Stimulated activated naive CD8-positive, alpha-beta T cell treated with anti-CD3 and anti-CD28 coated beads, Interleukin-15, amount 100 ng/mL, for 72 hours (primary cell): ENCODE measurements at regions not wholly inside any gene's neighbourhood (a gene's known extent, or its start where the extent isn't known, plus 50 kb on each side); places are given as distances from the start of the nearest gene placed in this dataset.
"Not testable (repeated sequence)": the region's sequence is repeated elsewhere in the genome, so short reads cannot be mapped to it uniquely, and the experiment has no call there.

Source experiments
- ATAC-seq: fragments of 150-1000 bp; cut with Tn5 transposase; 2 replicates; pipeline ENCODE4 v1.10.0; 2021; ENCODE audit warnings: mild to moderate bottlenecking, moderate library complexity
- DNase-seq, 2 donors: peaks; one replicate each; pipeline ENCODE4 v3.0.0; 2021 to 2022
- H3K27ac Mint-ChIP-seq, 2 donors: one replicate each; pipeline ENCODE4 v1.8.0; 2022; ENCODE audit warnings: mild to moderate bottlenecking in 2 of 2, mixed read lengths in 2 of 2, moderate library complexity in 2 of 2
- H3K27me3 Mint-ChIP-seq: one replicate; pipeline ENCODE4 v1.8.0; 2022; ENCODE audit warnings: mixed read lengths
- H3K4me1 Mint-ChIP-seq: one replicate; pipeline ENCODE4 v1.8.0; 2022; ENCODE audit warnings: mild to moderate bottlenecking, mixed read lengths
- H3K4me3 Mint-ChIP-seq, 2 donors: one replicate each; pipeline ENCODE4 v1.8.0; 2022; ENCODE audit warnings: mild to moderate bottlenecking in 2 of 2, mixed read lengths in 2 of 2, moderate library complexity in 1 of 2
- H3K9me3 Mint-ChIP-seq, 2 donors: one replicate each; pipeline ENCODE4 v1.8.0; 2022; ENCODE audit warnings: mixed read lengths in 2 of 2

- H3K4me3 Mint-ChIP-seq: no peak overlapping the region
- H3K27me3 Mint-ChIP-seq: no peaks in the 10 kb centered on the region
- H3K27ac Mint-ChIP-seq: no peak overlapping the region
- no peaks in the 10 kb centered on the region for H3K4me1 Mint-ChIP-seq
- ATAC-seq (no peak), DNase-seq (no peak)
- no peaks in the 10 kb centered on the region for H3K9me3 Mint-ChIP-seq
Measured at GRCh38 chr4:125572601-125573000, 257.8 kb downstream of the FAT4 start.

GRCh38 chr4:125573368-125573767 lies 258.6 kb downstream of the FAT4 start:
- H3K4me3 Mint-ChIP-seq: no peak overlapping the region
- H3K27me3 Mint-ChIP-seq: no peaks in the 10 kb centered on the region
- no peak for DNase-seq
- no peaks in the 10 kb centered on the region for H3K9me3 Mint-ChIP-seq
- H3K27ac Mint-ChIP-seq: no peak overlapping the region
- H3K4me1 Mint-ChIP-seq: no peaks in the 10 kb centered on the region
- no peak for ATAC-seq

- DNase-seq: no peak
Measured at GRCh38 chr4:125573786-125574185, 259.0 kb downstream of the FAT4 start.

GRCh38 chr4:125582302-125582701 lies 267.5 kb downstream of the FAT4 start:
- H3K27me3 Mint-ChIP-seq: no peaks in the 10 kb centered on the region
- H3K4me1 Mint-ChIP-seq: no peaks in the 10 kb centered on the region
- ATAC-seq: no peak
- no peak overlapping the region for H3K27ac Mint-ChIP-seq
- DNase-seq: no peak
- H3K9me3 Mint-ChIP-seq: no peaks in the 10 kb centered on the region
- H3K4me3 Mint-ChIP-seq: no peak overlapping the region

More at GRCh38 chr4:125573786-125574185, 259.0 kb downstream of the FAT4 start:
- Mint-ChIP-seq H3K4me3 (no peak overlapping the region), H3K9me3 (no peaks in the 10 kb centered on the region), H3K27me3 (no peaks in the 10 kb centered on the region), H3K27ac (no peak overlapping the region), H3K4me1 (no peaks in the 10 kb centered on the region)
- ATAC-seq: no peak

- no peak overlapping the region for H3K4me3 Mint-ChIP-seq
- no peak overlapping the region for H3K27ac Mint-ChIP-seq
- H3K4me1 Mint-ChIP-seq: no peaks in the 10 kb centered on the region
- no peak for ATAC-seq
- DNase-seq: no peak
- H3K9me3 Mint-ChIP-seq: peaks cover 0 to 7% of the 10 kb centered on the region in 2 donors
- H3K27me3 Mint-ChIP-seq: no peaks in the 10 kb centered on the region
Measured at GRCh38 chr4:125590158-125590557, 275.4 kb downstream of the FAT4 start.

- Mint-ChIP-seq H3K4me3 (no peak overlapping the region), H3K27me3 (no peaks in the 10 kb centered on the region), H3K27ac (no peak overlapping the region), H3K4me1 (no peaks in the 10 kb centered on the region), H3K9me3 (peaks cover 0 to 7% of the 10 kb centered on the region in 2 donors)
- DNase-seq (no peak), ATAC-seq (no peak)
Measured at GRCh38 chr4:125591290-125591689, 276.5 kb downstream of the FAT4 start.

- no peaks in the 10 kb centered on the region for H3K27me3 Mint-ChIP-seq
- no peak overlapping the region for H3K27ac Mint-ChIP-seq
- ATAC-seq (no peak), DNase-seq (no peak)
- H3K4me3 Mint-ChIP-seq: no peak overlapping the region
- H3K4me1 Mint-ChIP-seq: no peaks in the 10 kb centered on the region
- peaks cover 0 to 7% of the 10 kb centered on the region in 2 donors for H3K9me3 Mint-ChIP-seq
Measured at GRCh38 chr4:125594056-125594602, 279.4 kb downstream of the FAT4 start.

GRCh38 chr4:125605926-125606325 lies 291.2 kb downstream of the FAT4 start:
- not testable (repeated sequence) for H3K27me3 Mint-ChIP-seq, H3K4me1 Mint-ChIP-seq, H3K4me3 Mint-ChIP-seq, DNase-seq, ATAC-seq, H3K27ac Mint-ChIP-seq
- peaks cover 0 to 10% of the 10 kb centered on the region in 2 donors for H3K9me3 Mint-ChIP-seq

- DNase-seq: no peak
- Mint-ChIP-seq H3K4me1 (no peaks in the 10 kb centered on the region), H3K4me3 (no peak overlapping the region), H3K9me3 (peaks cover 0 to 7% of the 10 kb centered on the region in 2 donors), H3K27me3 (no peaks in the 10 kb centered on the region), H3K27ac (no peak overlapping the region)
- no peak for ATAC-seq
Measured at GRCh38 chr4:125620066-125620860, 305.5 kb downstream of the FAT4 start.

GRCh38 chr4:125624951-125625350 lies 310.2 kb downstream of the FAT4 start:
- Mint-ChIP-seq H3K27ac (no peak overlapping the region), H3K9me3 (peaks cover 0 to 7% of the 10 kb centered on the region in 2 donors), H3K27me3 (no peaks in the 10 kb centered on the region), H3K4me1 (no peaks in the 10 kb centered on the region), H3K4me3 (no peak overlapping the region)
- no peak for ATAC-seq
- no peak for DNase-seq

GRCh38 chr4:125626946-125627345 lies 312.2 kb downstream of the FAT4 start:
- Mint-ChIP-seq H3K4me3 (no peak overlapping the region), H3K27me3 (no peaks in the 10 kb centered on the region)

GRCh38 chr4:125639182-125639621 lies 324.4 kb downstream of the FAT4 start:
- no peak overlapping the region for H3K4me3 Mint-ChIP-seq
- no peak overlapping the region for H3K27ac Mint-ChIP-seq
- H3K27me3 Mint-ChIP-seq: no peaks in the 10 kb centered on the region
- DNase-seq: no peak
- no peak for ATAC-seq
- no peaks in the 10 kb centered on the region for H3K4me1 Mint-ChIP-seq
- peaks cover 0 to 4% of the 10 kb centered on the region in 2 donors for H3K9me3 Mint-ChIP-seq

More at GRCh38 chr4:125626946-125627345, 312.2 kb downstream of the FAT4 start:
- no peaks in the 10 kb centered on the region for H3K4me1 Mint-ChIP-seq
- H3K27ac Mint-ChIP-seq: no peak overlapping the region
- no peak for DNase-seq
- no peak for ATAC-seq
- peaks cover 0 to 7% of the 10 kb centered on the region in 2 donors for H3K9me3 Mint-ChIP-seq

GRCh38 chr4:125641611-125642010 lies 326.9 kb downstream of the FAT4 start:
- Mint-ChIP-seq H3K4me1 (no peaks in the 10 kb centered on the region), H3K27me3 (no peaks in the 10 kb centered on the region), H3K27ac (no peak overlapping the region), H3K9me3 (peaks cover 0 to 4% of the 10 kb centered on the region in 2 donors), H3K4me3 (no peak overlapping the region)
- ATAC-seq: no peak
- no peak for DNase-seq

- H3K27ac Mint-ChIP-seq: no peak overlapping the region
- H3K4me1 Mint-ChIP-seq: no peaks in the 10 kb centered on the region
- H3K4me3 Mint-ChIP-seq: no peak overlapping the region
- DNase-seq (no peak), ATAC-seq (no peak)
- H3K27me3 Mint-ChIP-seq: no peaks in the 10 kb centered on the region
- peaks cover 0 to 4% of the 10 kb centered on the region in 2 donors for H3K9me3 Mint-ChIP-seq
Measured at GRCh38 chr4:125642645-125643044, 327.9 kb downstream of the FAT4 start.

GRCh38 chr4:125649452-125649851 lies 334.7 kb downstream of the FAT4 start:
- H3K9me3 Mint-ChIP-seq: peaks cover 0 to 10% of the 10 kb centered on the region in 2 donors
- no peak overlapping the region for H3K4me3 Mint-ChIP-seq
- DNase-seq (no peak), ATAC-seq (no peak)
- H3K27ac Mint-ChIP-seq: no peak overlapping the region
- no peaks in the 10 kb centered on the region for H3K4me1 Mint-ChIP-seq
- no peaks in the 10 kb centered on the region for H3K27me3 Mint-ChIP-seq

- Mint-ChIP-seq H3K4me1 (no peaks in the 10 kb centered on the region), H3K27me3 (no peaks in the 10 kb centered on the region), H3K9me3 (peaks cover 0 to 10% of the 10 kb centered on the region in 2 donors), H3K27ac (no peak overlapping the region), H3K4me3 (no peak overlapping the region)
- no peak for DNase-seq
- ATAC-seq: no peak
Measured at GRCh38 chr4:125650557-125650956, 335.8 kb downstream of the FAT4 start.
